HG02973 (cell line): ENCODE measurements at regions not wholly inside any gene's neighbourhood (a gene's known extent, or its start where the extent isn't known, plus 50 kb on each side); places are given as distances from the start of the nearest gene placed in this dataset.
"Not testable (repeated sequence)": the region's sequence is repeated elsewhere in the genome, so short reads cannot be mapped to it uniquely, and the experiment has no call there.

Experiments
- ATAC-seq: cut with Tn5 transposase; IDR thresholded peaks from one replicate; pipeline ENCODE4 v1.9.1; 2021; ENCODE audit warnings: moderate library complexity; ENCODE audit not compliant: unreplicated experiment

DNA sequence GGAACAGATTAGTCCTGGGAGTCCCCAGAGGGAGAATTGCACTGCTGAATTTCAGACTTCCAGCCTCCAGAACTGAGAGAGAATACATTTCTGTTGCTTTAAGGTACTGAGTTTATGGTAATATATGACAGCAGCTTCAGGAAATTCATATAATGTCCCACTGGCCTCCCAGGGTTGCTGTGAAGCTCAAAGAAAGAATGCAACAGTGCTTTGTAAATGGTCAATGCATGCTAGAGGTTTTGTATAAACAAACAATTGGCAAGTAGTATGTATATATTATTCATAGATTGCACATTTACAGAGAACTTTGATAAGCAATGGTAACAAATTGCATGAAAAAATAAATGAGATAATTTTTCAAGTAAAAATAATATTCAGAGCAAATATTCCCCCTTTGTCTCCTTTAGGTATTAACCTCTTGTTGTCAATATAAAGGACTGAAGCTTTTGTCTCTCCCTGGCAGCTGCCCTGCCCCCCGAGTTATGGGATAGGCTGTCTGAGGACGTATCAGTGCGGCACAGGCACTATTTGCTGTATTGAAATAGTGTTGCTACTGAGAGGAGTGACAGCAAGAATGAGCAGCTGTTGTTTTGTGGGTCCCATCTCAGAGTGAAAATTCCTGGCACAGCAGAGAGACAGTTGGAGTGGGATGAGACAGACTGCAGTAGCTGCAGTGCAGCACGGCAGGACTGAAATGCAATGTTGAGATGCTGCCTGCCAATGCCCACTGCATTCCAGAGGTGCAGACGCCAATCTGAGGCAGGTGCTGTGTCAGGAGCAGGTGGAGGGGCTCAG lies 194.2 kb upstream of the GLRA1 start:
- no peak for ATAC-seq

DNA sequence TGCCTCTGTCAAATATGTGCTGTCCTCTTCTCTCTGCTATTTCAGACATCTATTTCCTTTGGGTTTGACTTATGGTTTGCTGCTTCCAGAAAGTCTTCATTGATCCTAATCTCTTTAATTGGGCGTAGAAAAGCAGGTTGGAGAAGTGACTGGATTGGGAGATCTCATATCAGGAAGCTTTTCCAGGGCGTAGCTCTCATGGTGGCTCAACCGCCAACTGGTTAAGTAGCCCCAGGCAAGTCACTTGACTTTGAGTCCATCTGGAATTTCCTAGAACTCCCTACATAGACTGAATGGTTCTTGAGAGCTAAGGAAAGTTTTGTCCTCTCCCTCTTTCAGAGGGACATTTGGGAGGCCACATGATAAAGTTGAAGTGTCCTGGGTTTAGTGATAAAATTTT lies 192.3 kb upstream of the GLRA1 start:
- ATAC-seq: no peak

GRCh38 chr5:152113401-152113800 lies 188.8 kb upstream of the GLRA1 start:
- no peak for ATAC-seq

DNA sequence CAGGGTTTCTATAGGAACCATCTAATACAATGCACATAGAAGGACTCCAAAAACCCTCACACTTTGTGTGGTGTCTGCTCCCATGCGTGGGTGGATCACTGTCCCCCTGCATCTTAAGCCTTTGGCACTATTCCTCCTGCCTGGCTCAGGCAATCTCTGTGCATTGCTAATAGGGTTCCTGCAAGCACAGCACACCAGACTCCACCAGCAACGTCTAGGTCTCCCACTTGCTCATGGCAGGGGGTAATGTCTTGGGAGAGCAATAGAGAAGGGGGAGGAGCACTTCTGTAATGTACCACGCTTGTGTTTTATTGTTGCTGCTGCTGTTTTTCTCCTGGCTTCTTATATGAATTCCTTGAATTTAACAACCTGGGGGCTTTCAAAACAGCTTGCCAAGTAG lies 182.6 kb upstream of the GLRA1 start:
- no peak for ATAC-seq

DNA sequence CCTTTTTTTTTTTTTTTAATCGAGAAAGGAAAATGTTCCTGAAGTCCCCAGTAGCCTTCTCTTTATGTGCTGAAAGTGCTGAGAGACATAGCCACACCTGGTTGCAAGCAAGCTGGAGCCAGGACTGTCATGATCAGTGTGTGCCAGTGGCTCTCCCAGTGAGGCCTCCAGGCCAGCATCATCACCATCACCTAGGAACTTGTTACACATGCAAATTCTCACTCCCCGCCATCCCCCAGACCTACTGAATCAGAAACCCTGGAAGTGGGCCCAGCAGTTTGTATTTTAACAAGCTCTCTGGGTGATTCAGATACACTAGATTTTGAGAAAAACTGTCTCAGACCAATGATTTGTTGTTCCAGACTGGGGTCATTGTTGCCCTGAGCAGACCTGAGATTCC lies 181.9 kb upstream of the GLRA1 start:
- ATAC-seq: no peak

DNA sequence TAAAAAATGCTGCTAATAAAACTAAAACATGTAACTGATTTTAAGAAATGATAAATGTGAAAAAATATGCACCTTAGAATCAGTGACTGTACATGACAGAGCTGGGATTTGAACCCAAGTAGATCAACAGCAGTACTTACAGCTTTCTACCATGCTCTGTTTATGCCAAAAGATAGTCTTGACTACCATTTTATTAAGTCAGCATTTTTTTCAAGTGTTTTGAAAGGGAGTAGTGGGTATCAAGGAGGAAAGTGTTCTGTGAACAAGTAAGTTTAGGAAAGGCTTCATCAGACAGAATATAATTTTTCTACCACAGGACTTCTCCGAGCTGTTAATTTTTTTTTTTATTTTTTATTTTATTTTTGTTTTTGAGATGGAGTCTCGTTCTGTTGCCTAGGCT lies 180.4 kb upstream of the GLRA1 start:
- ATAC-seq: no peak

GRCh38 chr5:152104211-152104610 lies 179.6 kb upstream of the GLRA1 start:
- ATAC-seq: no peak

GRCh38 chr5:152102908-152103307 lies 178.3 kb upstream of the GLRA1 start:
- not testable (repeated sequence) for ATAC-seq

DNA sequence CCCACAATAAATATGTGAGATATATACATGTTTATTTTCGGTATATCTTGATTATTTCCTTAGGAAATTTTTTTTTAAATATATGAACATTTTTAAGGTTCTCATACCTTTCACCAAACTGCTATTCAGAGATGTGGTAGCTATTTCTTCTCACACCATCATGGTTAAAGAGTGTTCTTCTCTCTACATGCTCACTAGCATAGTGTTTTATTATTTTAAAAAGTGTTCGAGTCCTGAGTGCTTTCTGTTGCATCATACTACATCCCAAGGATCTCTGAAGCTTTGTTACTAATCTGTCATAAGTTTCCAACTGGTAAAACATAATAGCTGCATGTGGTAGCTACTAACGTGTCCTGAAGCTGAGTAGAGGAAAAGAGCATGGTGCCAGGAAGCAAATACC lies 177.4 kb upstream of the GLRA1 start:
- ATAC-seq: no peak

DNA sequence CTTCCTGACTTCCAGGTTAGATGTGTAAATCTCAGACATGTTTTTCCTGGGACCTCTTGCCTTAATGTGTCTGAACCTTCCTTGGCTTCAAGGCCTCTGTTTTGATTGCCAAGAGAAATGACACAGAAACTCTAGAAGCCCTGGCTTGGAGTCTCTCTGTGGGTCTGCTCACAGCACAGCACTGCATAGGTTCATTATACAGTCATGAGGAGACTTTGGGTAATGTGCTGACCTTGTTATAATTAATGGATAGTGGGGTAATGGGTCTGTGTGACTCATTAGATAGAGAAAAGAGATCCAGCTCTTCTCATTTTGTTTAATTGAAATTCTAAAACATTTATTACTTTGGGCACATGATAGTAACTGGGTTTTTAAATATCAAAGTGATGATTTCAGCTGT lies 175.8 kb upstream of the GLRA1 start:
- ATAC-seq: no peak

DNA sequence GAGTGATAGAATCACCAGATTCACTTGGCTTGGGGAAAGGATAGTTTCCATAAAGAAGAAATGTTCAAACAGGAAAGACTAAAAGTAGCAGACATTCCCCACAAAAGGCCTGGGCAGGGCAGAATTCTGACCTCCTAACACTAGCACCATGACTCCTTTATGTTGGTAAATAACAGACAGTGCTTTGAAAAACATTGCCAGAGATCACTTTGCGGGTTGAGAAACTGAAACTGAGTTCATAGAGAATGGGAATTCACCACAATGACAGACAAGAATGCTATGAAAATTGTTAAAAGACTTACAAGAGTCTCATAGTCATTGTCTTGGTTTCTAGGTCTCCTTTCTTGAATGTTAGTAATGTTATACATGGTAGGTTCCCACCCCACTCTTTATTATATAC lies 172.5 kb upstream of the GLRA1 start:
- ATAC-seq: peak; percentile 59

GRCh38 chr5:152094716-152095115 lies 170.1 kb upstream of the GLRA1 start:
- ATAC-seq: no peak

GRCh38 chr5:152094060-152094459 lies 169.4 kb upstream of the GLRA1 start:
- no peak for ATAC-seq

DNA sequence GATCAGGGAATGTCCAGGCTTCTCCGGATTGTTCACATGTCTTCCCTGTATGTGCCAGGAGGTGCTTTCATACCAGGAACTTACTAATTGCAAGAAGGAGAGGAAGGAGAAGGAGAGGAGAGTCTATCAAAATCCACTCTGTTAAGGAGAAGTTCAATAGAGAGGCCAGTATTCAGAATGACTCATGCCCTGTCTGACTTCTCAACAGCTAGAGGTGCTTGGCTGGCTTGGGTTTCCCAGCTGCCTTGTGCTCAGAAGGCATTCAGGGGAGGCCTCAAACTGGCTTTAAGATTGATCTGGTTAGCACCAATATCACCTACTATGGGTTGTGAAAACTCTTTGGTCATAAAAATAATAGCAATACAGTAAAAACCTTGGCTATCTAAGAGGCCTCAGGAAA lies 167.9 kb upstream of the GLRA1 start:
- ATAC-seq: no peak

DNA sequence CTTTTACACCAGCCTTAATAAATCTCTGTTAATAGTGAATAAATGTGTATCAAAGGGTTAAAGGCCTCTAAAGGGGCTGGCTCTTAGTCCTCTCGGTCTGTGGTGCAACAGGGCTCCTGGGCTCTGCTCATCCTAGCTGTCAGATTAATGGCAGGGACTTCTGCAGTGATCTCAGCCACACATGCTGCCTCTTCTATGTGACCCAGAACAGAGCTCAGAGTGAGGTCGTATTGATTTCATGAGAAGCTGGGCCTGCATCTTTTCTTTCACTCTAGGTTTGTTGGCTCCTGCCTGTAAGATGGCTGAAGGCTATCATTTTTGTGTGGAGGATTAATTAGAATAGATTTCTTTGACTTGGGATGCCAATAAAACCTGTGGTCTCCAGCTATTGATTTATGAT lies 165.0 kb upstream of the GLRA1 start:
- no peak for ATAC-seq

GRCh38 chr5:152086668-152087067 lies 162.0 kb upstream of the GLRA1 start:
- no peak for ATAC-seq

DNA sequence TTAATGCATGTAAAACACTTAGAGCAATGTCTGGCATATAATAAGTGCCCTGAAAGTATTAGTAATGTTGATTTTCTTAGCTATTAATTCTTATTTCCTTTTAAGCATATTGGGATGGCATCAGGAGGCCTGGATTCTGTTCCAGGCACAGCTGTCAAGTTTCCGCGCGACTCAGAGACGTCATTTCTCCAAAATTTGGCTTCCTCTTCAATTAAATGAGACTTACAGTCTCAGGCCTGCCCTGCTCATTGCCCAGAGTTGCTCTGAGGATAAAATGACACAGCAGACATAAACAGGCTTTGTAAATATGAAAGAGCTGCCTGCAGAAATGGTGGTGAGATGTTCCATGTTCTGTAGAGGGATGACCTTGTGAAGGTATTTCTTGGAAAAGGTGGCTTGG lies 159.8 kb upstream of the GLRA1 start:
- no peak for ATAC-seq

DNA sequence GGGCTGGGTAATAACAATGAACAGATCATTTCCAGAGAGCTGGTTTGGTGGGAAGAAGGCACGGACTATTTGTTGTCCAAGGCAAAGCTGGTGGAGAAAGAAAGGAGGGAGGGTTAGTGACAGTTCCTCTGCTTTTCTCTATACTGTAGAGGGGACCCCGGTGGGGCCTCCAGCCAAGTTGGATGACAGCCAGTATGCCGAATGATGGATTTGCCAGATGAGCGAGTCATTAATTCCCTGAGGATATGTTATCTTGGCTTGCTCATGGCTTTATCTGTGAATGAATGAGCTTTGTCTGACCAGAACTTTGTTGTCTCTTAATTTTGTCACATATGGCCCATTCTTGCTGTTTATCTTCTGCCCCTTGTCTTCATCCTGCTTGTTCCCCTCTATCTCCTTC lies 158.6 kb upstream of the GLRA1 start:
- no peak for ATAC-seq

GRCh38 chr5:152072091-152072490 lies 147.4 kb upstream of the GLRA1 start:
- no peak for ATAC-seq

DNA sequence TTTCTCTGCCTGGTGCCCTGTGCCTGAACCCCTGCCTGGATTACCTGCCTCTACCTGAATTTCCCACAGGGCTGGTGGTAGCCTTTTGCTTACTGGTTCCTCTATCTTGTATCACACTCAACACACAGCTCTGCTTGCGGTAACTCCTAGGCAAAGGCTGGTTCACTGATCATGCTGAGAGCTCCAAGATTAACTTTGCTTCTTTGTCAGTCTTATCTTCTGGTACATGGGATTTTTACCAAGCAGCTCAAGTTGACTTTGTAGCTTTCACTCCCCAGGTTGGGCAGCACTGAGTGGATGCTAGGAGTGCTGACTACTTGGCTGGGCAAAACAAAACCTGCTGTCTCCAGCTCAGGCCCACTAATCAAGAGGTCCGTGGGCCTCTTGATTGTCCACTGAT lies 145.9 kb upstream of the GLRA1 start:
- no peak for ATAC-seq

DNA sequence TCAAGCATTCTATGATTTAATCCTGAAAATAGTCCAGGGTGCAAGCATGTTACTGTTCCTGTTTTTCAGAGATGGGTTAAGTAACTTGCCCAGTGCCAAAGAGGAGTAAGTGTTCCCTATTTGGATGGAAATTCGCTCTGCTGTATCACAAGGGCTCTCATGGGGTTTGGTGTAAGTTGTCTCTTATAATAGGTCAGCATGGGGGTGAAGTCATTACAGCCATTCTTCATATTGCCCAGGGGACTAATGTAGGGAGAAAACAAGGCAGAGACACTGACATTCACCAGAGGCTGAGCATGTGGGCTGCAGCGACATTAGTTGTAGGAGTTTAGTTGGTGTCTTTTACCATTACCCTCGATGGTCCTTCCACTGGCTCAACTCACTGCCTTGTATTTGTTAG lies 142.1 kb upstream of the GLRA1 start:
- no peak for ATAC-seq

- no peak for ATAC-seq
Observed at GRCh38 chr5:152063004-152063403, 138.4 kb upstream of the GLRA1 start.

GRCh38 chr5:152061095-152061494 lies 136.4 kb upstream of the GLRA1 start:
- ATAC-seq: no peak
